Spleen (tissue), 11 donors: ENCODE measurements at regions not wholly inside any gene's neighbourhood (a gene's known extent, or its start where the extent isn't known, plus 50 kb on each side); places are given as distances from the start of the nearest gene placed in this dataset.

Experiments used
- DNase-seq: peaks from one replicate; pipeline ENCODE4 v3.0.0-alpha.2; 2020
- H3K27ac ChIP-seq, 8 donors: fragments of 200-600 bp; sonication (generic) in 7 of 8; 1 replicate in 4 of 8; 2 replicates in 4 of 8; pipeline versions ENCODE4 v1.5.0 to v1.8.0; 2016 to 2021; ENCODE audit warnings: inconsistent platforms in 4 of 8, mild to moderate bottlenecking in 4 of 8, moderate library complexity in 1 of 8
- H3K27me3 ChIP-seq, 7 donors: fragments of 200-600 bp; sonication (generic) in 6 of 7; replicated peaks in 1 of 7; 1 replicate in 4 of 7; 2 replicates in 3 of 7; pipeline versions ENCODE4 v1.5.0 to v1.8.0; 2016 to 2021; ENCODE audit warnings: inconsistent platforms in 3 of 7, mild to moderate bottlenecking in 1 of 7
- H3K36me3 ChIP-seq, 6 donors: fragments of 200-600 bp; sonication (generic) in 5 of 6; 1 replicate in 4 of 6; 2 replicates in 2 of 6; pipeline versions ENCODE4 v1.5.0 to v1.8.0; 2016 to 2021; ENCODE audit warnings: inconsistent platforms in 2 of 6
- H3K4me1 ChIP-seq, 6 donors: fragments of 200-600 bp; sonication (generic) in 5 of 6; 1 replicate in 3 of 6; 2 replicates in 3 of 6; pipeline versions ENCODE4 v1.5.0 to v1.8.0; 2016 to 2021; ENCODE audit warnings: inconsistent platforms in 3 of 6
- H3K4me3 ChIP-seq, 8 donors: fragments of 200-600 bp; sonication (generic) in 7 of 8; 1 replicate in 4 of 8; 2 replicates in 4 of 8; pipeline versions ENCODE4 v1.5.0 to v1.8.0; 2016 to 2021; ENCODE audit warnings: inconsistent platforms in 4 of 8, mild to moderate bottlenecking in 4 of 8, moderate library complexity in 2 of 8
- H3K9me3 ChIP-seq, 8 donors: fragments of 200-600 bp; sonication (generic) in 7 of 8; 1 replicate in 4 of 8; 2 replicates in 4 of 8; pipeline versions ENCODE4 v1.5.0 to v1.8.0; 2016 to 2021; ENCODE audit warnings: inconsistent platforms in 4 of 8
- CTCF ChIP-seq, 11 experiments: fragments of 200-600 bp in 7 of 11; fragments of 450-650 bp in 4 of 11; sonication (generic) in 4 of 11; IDR thresholded peaks in 8 of 11; conservative IDR thresholded peaks in 3 of 11; 1 replicate in 7 of 11; 2 replicates in 4 of 11; pipeline versions ENCODE4 v1.4.0 to v1.8.0; 2016 to 2021; ENCODE audit warnings: antibody characterized with exemption in 11 of 11, inconsistent platforms in 4 of 11, mild to moderate bottlenecking in 1 of 11
- POLR2A ChIP-seq, 3 donors: fragments of 450-650 bp; IDR thresholded peaks; one replicate each; pipeline ENCODE4 v1.5.1; 2017; ENCODE audit warnings: antibody characterized with exemption in 3 of 3, mild to moderate bottlenecking in 1 of 3
- POLR2AphosphoS5 ChIP-seq, 3 donors: sonication (generic); formaldehyde crosslinking; IDR thresholded peaks; one replicate each; pipeline ENCODE4 v1.5.1; 2017; ENCODE audit warnings: antibody characterized with exemption in 3 of 3
- WGBS, 5 donors: extraction: QIAGEN DNeasy Blood & Tissue Kit in 3 of 5; methylation state at CpG; one replicate each; pipeline versions ENCODE4 v1.1.5 to v1.1.7; 2013 to 2018; 5-methylcytosine and 5-hydroxymethylcytosine counted together
- intact Hi-C: fragments of 100-400 bp; cut with DNase I; formaldehyde crosslinking; loops from one replicate; pipeline ENCODE4 v1.15.0; 2023; ENCODE audit warnings: low total_unique reads
- donor health status: healthy with polysubstance abuse.
- donor health status: DM: no; HTN: no; CAD: no; lungs with moderate emphysema.
- donor health status: DM: no; HTN: no; CAD: no.
- donor health status: Bipolar disorder and iron deficiency.
- donor health status: healthy.
- donor health status: DM: no; HTN: no; CAD: no.
- donor health status: DM: yes; HTN: yes; CAD: no.

DNA sequence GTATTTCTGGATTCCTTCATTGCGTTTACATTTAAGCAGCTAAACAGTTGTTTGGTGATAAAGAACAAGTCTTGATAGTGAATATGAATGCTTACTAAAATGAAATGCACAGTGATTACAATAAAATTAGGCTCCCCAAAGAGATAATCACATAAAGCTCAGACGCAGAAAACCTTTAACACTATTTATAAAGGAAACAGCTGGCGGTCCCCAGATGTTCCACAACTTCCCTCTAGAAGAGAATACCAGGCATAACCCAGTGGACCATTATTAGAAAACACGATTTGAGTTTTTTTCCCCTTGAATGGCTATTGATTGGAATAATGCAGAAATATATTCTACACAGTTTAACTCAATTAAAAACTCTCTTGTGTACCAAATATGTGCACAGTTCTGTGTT is 573.2 kb downstream of the DIPK2A start:
- TF ChIP-seq POLR2AphosphoS5 (IDR thresholded peaks at IDR 0.05), result no peak
- TF ChIP-seq CTCF (IDR thresholded peaks at IDR 0.05 in 8 of 11, conservative IDR thresholded peaks at IDR 0.05 in 3 of 11), result no peak
- no peak for TF ChIP-seq POLR2A (IDR thresholded peaks at IDR 0.05)
- 63 to 74% (median 68%) methylated on average over 4 of the region's 4 CpGs for WGBS, 5 donors
- Histone ChIP-seq H3K36me3 (no peaks in the 10 kb centered on the region), H3K4me3 (no peak overlapping the region), H3K27me3 (no peaks in the 10 kb centered on the region), H3K27ac (no peak overlapping the region), H3K4me1 (no peaks in the 10 kb centered on the region), H3K9me3 (peaks cover 0 to 9% (median 2%) of the 10 kb centered on the region in 8 donors)
- intact Hi-C loops, result no loop called here
- DNase-seq, result no peak

DNA sequence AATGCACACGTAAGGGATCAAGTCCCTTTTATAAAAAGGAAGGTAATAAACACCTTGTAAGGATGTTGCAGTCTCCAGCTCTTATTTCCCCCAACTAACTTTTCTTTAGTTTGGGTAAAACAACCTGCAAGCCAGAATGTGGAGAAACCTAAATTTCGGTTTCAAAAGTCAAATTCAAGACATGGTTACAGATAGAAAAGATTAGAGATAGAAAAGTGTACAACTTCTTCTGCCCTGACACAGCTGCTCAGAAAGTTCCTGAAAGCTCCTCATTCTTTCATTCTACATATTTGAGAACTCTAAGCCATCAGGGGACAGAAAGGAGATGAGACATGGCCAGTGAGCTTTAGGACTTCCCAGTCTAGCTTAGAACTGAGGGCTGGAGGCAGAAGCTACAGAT is 574.9 kb downstream of the DIPK2A start:
- Histone ChIP-seq H3K27ac (no peak overlapping the region), H3K4me3 (no peak overlapping the region), H3K36me3 (no peaks in the 10 kb centered on the region), H3K27me3 (no peaks in the 10 kb centered on the region), H3K4me1 (no peaks in the 10 kb centered on the region), H3K9me3 (no peaks in the 10 kb centered on the region)
- TF ChIP-seq POLR2AphosphoS5 (IDR thresholded peaks at IDR 0.05) (no peak), CTCF (IDR thresholded peaks at IDR 0.05 in 8 of 11, conservative IDR thresholded peaks at IDR 0.05 in 3 of 11) (no peak), POLR2A (IDR thresholded peaks at IDR 0.05) (no peak)
- intact Hi-C loops, result no loop called here
- no peak for DNase-seq
- WGBS, 5 donors, result 76 to 86% (median 79%) methylated on average over 2 of the region's 2 CpGs

DNA sequence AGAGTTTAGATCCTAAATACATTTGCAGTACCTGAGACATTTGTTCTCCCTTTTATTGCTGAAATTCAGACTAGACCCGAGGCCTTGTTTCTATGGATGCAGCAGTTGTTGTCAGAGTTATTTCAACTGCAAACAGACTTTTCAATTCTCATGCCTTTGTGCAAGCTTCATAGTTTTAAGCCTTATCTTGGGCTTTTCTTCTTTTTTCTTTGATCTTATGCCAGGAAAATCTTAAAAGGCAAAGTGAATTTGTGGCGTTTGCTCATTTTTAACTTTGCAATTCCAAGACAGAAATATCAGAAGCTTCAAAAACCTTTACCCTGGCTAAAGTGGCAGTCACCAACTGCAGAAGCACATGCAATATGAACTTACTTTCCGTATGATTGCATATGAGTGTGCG is 576.7 kb downstream of the DIPK2A start:
- intact Hi-C loops, result no loop called here
- H3K9me3 ChIP-seq, result no peaks in the 10 kb centered on the region
- no peaks in the 10 kb centered on the region for H3K36me3 ChIP-seq
- WGBS, 5 donors, result 77 to 87% (median 85%) methylated on average over 4 of the region's 4 CpGs
- DNase-seq, result no peak
- no peak overlapping the region for H3K27ac ChIP-seq
- no peak overlapping the region for H3K4me3 ChIP-seq
- no peaks in the 10 kb centered on the region for H3K4me1 ChIP-seq
- TF ChIP-seq CTCF (IDR thresholded peaks at IDR 0.05 in 8 of 11, conservative IDR thresholded peaks at IDR 0.05 in 3 of 11) (no peak), POLR2AphosphoS5 (IDR thresholded peaks at IDR 0.05) (no peak), POLR2A (IDR thresholded peaks at IDR 0.05) (no peak)
- H3K27me3 ChIP-seq, result no peaks in the 10 kb centered on the region

DNA sequence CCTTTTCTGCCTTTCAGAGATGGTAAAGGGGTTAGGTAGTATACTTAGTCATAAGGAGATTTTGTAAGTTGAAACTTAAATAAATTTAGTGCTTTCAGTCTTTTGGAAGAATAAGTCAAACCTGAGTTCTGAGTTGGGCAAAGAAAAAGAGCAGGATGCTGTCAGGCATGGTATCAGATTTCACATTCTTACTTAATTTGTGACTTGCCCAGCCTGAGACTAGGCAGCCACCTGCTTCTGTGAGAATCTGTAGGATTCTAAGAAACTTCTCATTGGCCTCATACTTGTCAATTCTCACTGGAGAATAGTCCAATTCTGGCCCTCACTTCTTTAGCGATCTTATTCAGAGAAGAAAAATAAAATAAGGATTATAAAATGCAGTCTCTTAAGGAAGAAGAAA is 577.5 kb downstream of the DIPK2A start:
- Histone ChIP-seq H3K4me3 (no peak overlapping the region), H3K36me3 (no peaks in the 10 kb centered on the region), H3K27me3 (no peaks in the 10 kb centered on the region), H3K4me1 (no peaks in the 10 kb centered on the region), H3K9me3 (no peaks in the 10 kb centered on the region), H3K27ac (no peak overlapping the region)
- no peak for DNase-seq
- TF ChIP-seq POLR2A (IDR thresholded peaks at IDR 0.05), result no peak
- no peak for TF ChIP-seq CTCF (IDR thresholded peaks at IDR 0.05 in 8 of 11, conservative IDR thresholded peaks at IDR 0.05 in 3 of 11)
- no peak for TF ChIP-seq POLR2AphosphoS5 (IDR thresholded peaks at IDR 0.05)
- WGBS, 5 donors, result 72 to 84% (median 79%) methylated on average over 1 of the region's 1 CpG
- intact Hi-C loops, result no loop called here
